Adrenal gland (tissue), 5 donors: ENCODE measurements at regions not wholly inside any gene's neighbourhood (a gene's known extent, or its start where the extent isn't known, plus 50 kb on each side); places are given as distances from the start of the nearest gene placed in this dataset.

Source experiments
- CTCF ChIP-seq, 6 experiments: fragments of 450-650 bp in 4 of 6; fragments of 200-600 bp in 2 of 6; sonication (generic) in 1 of 6; IDR thresholded peaks; 1 replicate in 5 of 6; 2 replicates in 1 of 6; pipeline versions ENCODE4 v1.5.1 to v1.8.0; 2016 to 2021; ENCODE audit warnings: antibody characterized with exemption in 6 of 6, mild to moderate bottlenecking in 2 of 6, moderate library complexity in 1 of 6
- POLR2A ChIP-seq, 2 donors: fragments of 450-650 bp; IDR thresholded peaks; one replicate each; pipeline ENCODE4 v1.6.1; 2017; ENCODE audit warnings: antibody characterized with exemption in 2 of 2, mild to moderate bottlenecking in 2 of 2, moderate library complexity in 1 of 2
- donor health status: DM: no; HTN: no; CAD: no.

- TF ChIP-seq CTCF (IDR thresholded peaks at IDR 0.05): no peak
- TF ChIP-seq POLR2A (IDR thresholded peaks at IDR 0.05): no peak
Measured at GRCh38 chr2:41803361-41803760, 244.5 kb upstream of the PKDCC start.
